Calu3 (cell line): ENCODE measurements at regions not wholly inside any gene's neighbourhood (a gene's known extent, or its start where the extent isn't known, plus 50 kb on each side); places are given as distances from the start of the nearest gene placed in this dataset.

ENCODE experiments used
- BruUV-seq: library from RNA; stranded (reverse); fragments of 400-500 nt; replicated peaks from 2 replicates; lab custom pipeline; 2021; lab: Mats Ljungman, UMichigan
- CTCF ChIA-PET: fragments of 300-600 bp; sonication (Branson Sonifier 250); formaldehyde crosslinking; loops from one replicate; lab custom pipeline; 2022; ENCODE audit warnings: antibody characterized with exemption; lab: Charles Lee
- DNase-seq: peaks from one replicate; pipeline ENCODE4 v3.0.0; 2022
- H3K27ac Mint-ChIP-seq: one replicate; pipeline ENCODE4 v1.8.0; 2022; ENCODE audit warnings: mixed read lengths; ENCODE audit not compliant: unreplicated experiment
- H3K27me3 Mint-ChIP-seq: one replicate; pipeline ENCODE4 v1.8.0; 2022; ENCODE audit warnings: mixed read lengths; ENCODE audit not compliant: unreplicated experiment
- H3K36me3 Mint-ChIP-seq: one replicate; pipeline ENCODE4 v1.8.0; 2022; ENCODE audit warnings: mild to moderate bottlenecking, moderate library complexity, mixed read lengths; ENCODE audit not compliant: insufficient read depth, unreplicated experiment
- H3K4me1 Mint-ChIP-seq: one replicate; pipeline ENCODE4 v1.8.0; 2022; ENCODE audit warnings: mild to moderate bottlenecking, low read depth, mixed read lengths; ENCODE audit not compliant: unreplicated experiment
- H3K4me3 Mint-ChIP-seq: one replicate; pipeline ENCODE4 v1.8.0; 2022; ENCODE audit warnings: mild to moderate bottlenecking, low read depth, moderate library complexity, mixed read lengths; ENCODE audit not compliant: unreplicated experiment
- H3K9me3 Mint-ChIP-seq: one replicate; pipeline ENCODE4 v1.8.0; 2022; ENCODE audit warnings: low read depth, mixed read lengths; ENCODE audit not compliant: unreplicated experiment
- CTCF ChIP-seq: fragments of 200-600 bp; IDR thresholded peaks from one replicate; pipeline ENCODE4 v1.8.0; 2022; ENCODE audit warnings: antibody characterized with exemption; ENCODE audit not compliant: unreplicated experiment
- intact Hi-C: fragments of 100-400 bp; cut with micrococcal nuclease; formaldehyde crosslinking; loops from one replicate; pipeline ENCODE4 v1.10.0; 2022; ENCODE audit not compliant: unreplicated experiment

GRCh38 chr7:42593860-42594259, 318.0 kb downstream of the C7orf25 start:
- CTCF ChIA-PET = no interaction called here
- Mint-ChIP-seq H3K4me1 (no peaks in the 10 kb centered on the region), H3K27ac (no peak overlapping the region), H3K9me3 (peaks cover 21% of the 10 kb centered on the region), H3K4me3 (no peak overlapping the region), H3K36me3 (no peaks in the 10 kb centered on the region), H3K27me3 (no peaks in the 10 kb centered on the region)
- intact Hi-C loops = no loop called here
- no peak for DNase-seq
- no peak for TF ChIP-seq CTCF
- BruUV-seq = no TSS peak

GRCh38 chr7:42590771-42591310, 321.0 kb downstream of the C7orf25 start:
- CTCF ChIA-PET = no interaction called here
- no TSS peak for BruUV-seq
- H3K4me3 Mint-ChIP-seq = no peak overlapping the region
- H3K9me3 Mint-ChIP-seq = peaks cover 29% of the 10 kb centered on the region
- H3K27ac Mint-ChIP-seq = no peak overlapping the region
- no peak for TF ChIP-seq CTCF
- no peak for DNase-seq
- no peaks in the 10 kb centered on the region for H3K36me3 Mint-ChIP-seq
- no peaks in the 10 kb centered on the region for H3K4me1 Mint-ChIP-seq
- H3K27me3 Mint-ChIP-seq = no peaks in the 10 kb centered on the region
- intact Hi-C loops = no loop called here

DNA sequence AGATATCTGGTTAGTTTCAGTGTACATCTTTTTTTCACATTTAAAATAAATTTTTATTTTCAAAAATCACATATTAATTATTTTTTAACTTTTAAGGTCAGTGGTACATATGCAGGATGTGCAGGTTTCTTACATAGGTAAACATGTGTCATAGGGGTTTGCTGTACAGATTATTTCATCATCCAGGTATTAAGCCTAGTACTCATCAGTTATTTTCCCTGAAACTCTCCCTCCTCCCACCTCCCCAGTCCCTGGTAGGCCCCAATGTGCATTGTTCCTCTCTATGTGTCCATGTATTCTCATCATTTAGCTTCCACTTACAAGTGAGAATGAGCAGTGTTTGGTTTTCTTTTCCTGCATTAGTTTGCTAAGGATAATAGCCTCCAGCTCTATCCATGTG, 323.0 kb downstream of the C7orf25 start:
- no peak overlapping the region for H3K4me3 Mint-ChIP-seq
- no peaks in the 10 kb centered on the region for H3K4me1 Mint-ChIP-seq
- no peak for TF ChIP-seq CTCF
- no peaks in the 10 kb centered on the region for H3K36me3 Mint-ChIP-seq
- no peak for DNase-seq
- H3K9me3 Mint-ChIP-seq = peaks cover 31% of the 10 kb centered on the region
- BruUV-seq = no TSS peak
- CTCF ChIA-PET = no interaction called here
- H3K27ac Mint-ChIP-seq = no peak overlapping the region
- intact Hi-C loops = no loop called here
- H3K27me3 Mint-ChIP-seq = no peaks in the 10 kb centered on the region

DNA sequence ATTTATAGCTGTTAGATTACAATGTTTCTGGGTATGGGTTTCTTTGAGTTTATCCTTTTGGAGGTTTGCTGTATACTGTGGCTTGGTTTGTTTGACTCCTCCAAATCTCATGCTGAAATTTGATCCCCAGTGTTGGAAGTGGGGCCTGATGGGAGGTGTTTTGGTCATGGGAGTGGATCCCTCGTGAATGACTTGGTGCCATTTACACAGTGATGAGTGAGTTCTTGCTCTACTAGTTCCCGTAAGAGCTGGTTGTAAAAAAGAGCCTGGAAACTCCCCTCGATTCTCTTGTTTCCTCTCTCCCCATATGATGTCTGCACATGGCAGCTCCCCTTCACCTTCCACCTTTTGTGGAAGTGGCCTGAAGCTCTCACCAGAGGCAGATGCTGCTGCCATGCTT, 324.1 kb downstream of the C7orf25 start:
- no peak for TF ChIP-seq CTCF
- no peaks in the 10 kb centered on the region for H3K36me3 Mint-ChIP-seq
- H3K4me3 Mint-ChIP-seq = no peak overlapping the region
- peaks cover 28% of the 10 kb centered on the region for H3K9me3 Mint-ChIP-seq
- DNase-seq = no peak
- CTCF ChIA-PET = no interaction called here
- H3K4me1 Mint-ChIP-seq = no peaks in the 10 kb centered on the region
- H3K27me3 Mint-ChIP-seq = no peaks in the 10 kb centered on the region
- intact Hi-C loops = no loop called here
- no TSS peak for BruUV-seq
- no peak overlapping the region for H3K27ac Mint-ChIP-seq
